ENCODE measurements at regions not wholly inside any gene's neighbourhood (a gene's known extent, or its start where the extent isn't known, plus 50 kb on each side); places are given as distances from the start of the nearest gene placed in this dataset.

DNA sequence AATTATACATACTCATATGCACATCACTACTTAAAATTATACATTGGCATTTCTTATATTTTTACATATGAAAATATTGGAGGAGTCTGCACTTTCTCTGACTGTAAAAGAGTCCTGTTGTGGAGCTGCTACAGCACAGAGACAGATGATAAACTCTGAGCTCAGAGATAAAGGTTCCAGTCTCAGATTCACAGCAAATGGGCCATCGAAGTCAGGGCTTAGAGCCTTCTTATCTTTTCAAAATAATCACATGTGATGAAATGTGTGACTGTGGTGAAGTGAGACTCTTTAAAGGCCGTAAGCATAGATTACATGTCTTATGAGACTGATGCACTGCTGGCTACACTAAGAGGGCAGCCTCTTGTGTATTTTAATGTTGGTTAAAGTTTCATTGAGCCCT lies 187.5 kb upstream of the SYNPR start:
- no peak for TF ChIP-seq EGR1 (IDR thresholded peaks at IDR 0.05)
- no peak for TF ChIP-seq TAF1 (IDR thresholded peaks at IDR 0.05; ENCODE audit: low read depth)
- TF ChIP-seq, protein P1, sequence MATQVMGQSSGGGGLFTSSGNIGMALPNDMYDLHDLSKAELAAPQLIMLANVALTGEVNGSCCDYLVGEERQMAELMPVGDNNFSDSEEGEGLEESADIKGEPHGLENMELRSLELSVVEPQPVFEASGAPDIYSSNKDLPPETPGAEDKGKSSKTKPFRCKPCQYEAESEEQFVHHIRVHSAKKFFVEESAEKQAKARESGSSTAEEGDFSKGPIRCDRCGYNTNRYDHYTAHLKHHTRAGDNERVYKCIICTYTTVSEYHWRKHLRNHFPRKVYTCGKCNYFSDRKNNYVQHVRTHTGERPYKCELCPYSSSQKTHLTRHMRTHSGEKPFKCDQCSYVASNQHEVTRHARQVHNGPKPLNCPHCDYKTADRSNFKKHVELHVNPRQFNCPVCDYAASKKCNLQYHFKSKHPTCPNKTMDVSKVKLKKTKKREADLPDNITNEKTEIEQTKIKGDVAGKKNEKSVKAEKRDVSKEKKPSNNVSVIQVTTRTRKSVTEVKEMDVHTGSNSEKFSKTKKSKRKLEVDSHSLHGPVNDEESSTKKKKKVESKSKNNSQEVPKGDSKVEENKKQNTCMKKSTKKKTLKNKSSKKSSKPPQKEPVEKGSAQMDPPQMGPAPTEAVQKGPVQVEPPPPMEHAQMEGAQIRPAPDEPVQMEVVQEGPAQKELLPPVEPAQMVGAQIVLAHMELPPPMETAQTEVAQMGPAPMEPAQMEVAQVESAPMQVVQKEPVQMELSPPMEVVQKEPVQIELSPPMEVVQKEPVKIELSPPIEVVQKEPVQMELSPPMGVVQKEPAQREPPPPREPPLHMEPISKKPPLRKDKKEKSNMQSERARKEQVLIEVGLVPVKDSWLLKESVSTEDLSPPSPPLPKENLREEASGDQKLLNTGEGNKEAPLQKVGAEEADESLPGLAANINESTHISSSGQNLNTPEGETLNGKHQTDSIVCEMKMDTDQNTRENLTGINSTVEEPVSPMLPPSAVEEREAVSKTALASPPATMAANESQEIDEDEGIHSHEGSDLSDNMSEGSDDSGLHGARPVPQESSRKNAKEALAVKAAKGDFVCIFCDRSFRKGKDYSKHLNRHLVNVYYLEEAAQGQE (IDR thresholded peaks at IDR 0.05; ENCODE audit: low read depth) = no peak
- TF ChIP-seq NFIC (IDR thresholded peaks at IDR 0.05) = no peak
- no peak for TF ChIP-seq FOXM1 (IDR thresholded peaks at IDR 0.05; ENCODE audit: borderline replicate concordance, low read depth)
- no peak for TF ChIP-seq CEBPB (IDR thresholded peaks at IDR 0.05)
- no peak for TF ChIP-seq CREB1 (IDR thresholded peaks at IDR 0.05; ENCODE audit: low read depth)
- no peak for TF ChIP-seq EP300 (IDR thresholded peaks at IDR 0.05; ENCODE audit: borderline replicate concordance)
- TF ChIP-seq, protein P2, sequence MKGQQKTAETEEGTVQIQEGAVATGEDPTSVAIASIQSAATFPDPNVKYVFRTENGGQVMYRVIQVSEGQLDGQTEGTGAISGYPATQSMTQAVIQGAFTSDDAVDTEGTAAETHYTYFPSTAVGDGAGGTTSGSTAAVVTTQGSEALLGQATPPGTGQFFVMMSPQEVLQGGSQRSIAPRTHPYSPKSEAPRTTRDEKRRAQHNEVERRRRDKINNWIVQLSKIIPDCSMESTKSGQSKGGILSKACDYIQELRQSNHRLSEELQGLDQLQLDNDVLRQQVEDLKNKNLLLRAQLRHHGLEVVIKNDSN (IDR thresholded peaks at IDR 0.05) = no peak
- TF ChIP-seq RAD21 (IDR thresholded peaks at IDR 0.05; ENCODE audit: low read depth) = no peak
- TF ChIP-seq YY1 (IDR thresholded peaks at IDR 0.05; ENCODE audit: low read depth) = no peak
- TF ChIP-seq ZBTB7A (IDR thresholded peaks at IDR 0.05; ENCODE audit: low read depth) = no peak
- TF ChIP-seq TCF12 (IDR thresholded peaks at IDR 0.05; ENCODE audit: low read depth) = no peak
- TF ChIP-seq, protein P3, sequence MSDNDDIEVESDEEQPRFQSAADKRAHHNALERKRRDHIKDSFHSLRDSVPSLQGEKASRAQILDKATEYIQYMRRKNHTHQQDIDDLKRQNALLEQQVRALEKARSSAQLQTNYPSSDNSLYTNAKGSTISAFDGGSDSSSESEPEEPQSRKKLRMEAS (IDR thresholded peaks at IDR 0.05) = no peak
- TF ChIP-seq TEAD4 (IDR thresholded peaks at IDR 0.05) = no peak

DNA sequence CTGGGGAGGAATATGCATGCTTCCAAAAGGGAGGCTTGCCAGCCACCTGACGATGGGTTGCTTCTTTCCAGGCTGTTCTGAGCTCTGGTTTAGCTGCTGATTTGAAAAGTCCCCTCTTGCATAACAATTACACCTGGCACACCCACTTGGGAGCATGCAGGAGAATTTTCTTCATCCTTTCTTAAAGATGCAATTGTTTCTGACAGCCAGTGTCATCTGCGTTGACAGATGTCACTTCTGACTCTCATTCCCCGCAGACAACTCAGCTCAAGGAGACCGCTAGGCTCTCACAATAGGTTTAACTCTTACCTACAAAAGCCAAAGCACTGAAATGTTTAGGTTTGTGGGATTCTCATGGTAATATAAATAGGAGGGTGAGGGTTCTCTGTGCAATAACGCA lies 185.6 kb upstream of the SYNPR start:
- TF ChIP-seq RAD21 (IDR thresholded peaks at IDR 0.05; ENCODE audit: low read depth) (no peak), TCF12 (IDR thresholded peaks at IDR 0.05; ENCODE audit: low read depth) (no peak), YY1 (IDR thresholded peaks at IDR 0.05; ENCODE audit: low read depth) (no peak)
- TF ChIP-seq, protein P2 (IDR thresholded peaks at IDR 0.05) = no peak
- TF ChIP-seq, protein P3 (IDR thresholded peaks at IDR 0.05) = no peak

DNA sequence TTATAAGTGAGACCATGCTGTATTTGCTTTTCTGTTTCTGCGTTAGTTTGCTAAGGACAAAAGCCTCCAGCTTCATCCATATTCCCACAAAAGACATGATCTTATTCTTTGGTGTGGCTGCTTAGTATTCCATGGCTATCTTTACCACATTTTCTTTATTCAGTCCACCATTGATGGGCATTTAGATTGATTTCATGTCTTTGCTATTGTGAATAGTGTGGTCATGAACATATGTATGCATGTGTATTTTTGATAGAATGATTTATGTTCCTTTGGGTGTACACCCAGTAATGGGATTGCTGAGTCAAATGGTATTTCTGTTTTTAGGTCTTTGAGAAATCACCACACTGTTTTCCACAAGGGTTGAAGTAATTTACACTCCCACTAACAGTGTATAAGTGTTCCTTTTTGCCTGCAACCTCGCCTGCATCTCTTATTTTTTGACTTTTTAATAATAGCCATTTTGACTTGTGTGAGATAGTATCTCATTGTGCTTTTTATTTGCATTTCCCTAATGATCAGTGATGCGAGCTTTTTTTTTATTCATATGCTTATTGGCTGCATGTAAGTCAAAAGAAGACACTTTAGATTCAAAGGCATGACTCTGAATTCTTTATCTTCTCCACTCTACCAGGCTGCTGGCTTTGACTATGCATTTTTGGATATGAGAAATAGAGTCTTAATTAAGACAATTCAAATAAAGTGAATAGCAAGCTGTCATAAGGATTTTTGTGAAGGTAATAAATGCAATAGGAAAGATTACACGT lies 183.3 kb upstream of the SYNPR start:
- TF ChIP-seq CREB1 (IDR thresholded peaks at IDR 0.05; ENCODE audit: low read depth) = no peak
- TF ChIP-seq, protein P3 (IDR thresholded peaks at IDR 0.05) = no peak
- TF ChIP-seq, protein P2 (IDR thresholded peaks at IDR 0.05) = no peak
- TF ChIP-seq TEAD4 (IDR thresholded peaks at IDR 0.05) = no peak
- TF ChIP-seq NFIC (IDR thresholded peaks at IDR 0.05) = no peak
- TF ChIP-seq, protein P1 (IDR thresholded peaks at IDR 0.05; ENCODE audit: low read depth) = no peak
- TF ChIP-seq TCF12 (IDR thresholded peaks at IDR 0.05; ENCODE audit: low read depth) = no peak
- no peak for TF ChIP-seq EP300 (IDR thresholded peaks at IDR 0.05; ENCODE audit: borderline replicate concordance)
- TF ChIP-seq EGR1 (IDR thresholded peaks at IDR 0.05) = no peak
- no peak for TF ChIP-seq ZBTB7A (IDR thresholded peaks at IDR 0.05; ENCODE audit: low read depth)
- TF ChIP-seq TAF1 (IDR thresholded peaks at IDR 0.05; ENCODE audit: low read depth) = no peak
- TF ChIP-seq FOXM1 (IDR thresholded peaks at IDR 0.05; ENCODE audit: borderline replicate concordance, low read depth) = no peak
- TF ChIP-seq YY1 (IDR thresholded peaks at IDR 0.05; ENCODE audit: low read depth) = no peak
- TF ChIP-seq RAD21 (IDR thresholded peaks at IDR 0.05; ENCODE audit: low read depth) = no peak
- no peak for TF ChIP-seq CEBPB (IDR thresholded peaks at IDR 0.05)

DNA sequence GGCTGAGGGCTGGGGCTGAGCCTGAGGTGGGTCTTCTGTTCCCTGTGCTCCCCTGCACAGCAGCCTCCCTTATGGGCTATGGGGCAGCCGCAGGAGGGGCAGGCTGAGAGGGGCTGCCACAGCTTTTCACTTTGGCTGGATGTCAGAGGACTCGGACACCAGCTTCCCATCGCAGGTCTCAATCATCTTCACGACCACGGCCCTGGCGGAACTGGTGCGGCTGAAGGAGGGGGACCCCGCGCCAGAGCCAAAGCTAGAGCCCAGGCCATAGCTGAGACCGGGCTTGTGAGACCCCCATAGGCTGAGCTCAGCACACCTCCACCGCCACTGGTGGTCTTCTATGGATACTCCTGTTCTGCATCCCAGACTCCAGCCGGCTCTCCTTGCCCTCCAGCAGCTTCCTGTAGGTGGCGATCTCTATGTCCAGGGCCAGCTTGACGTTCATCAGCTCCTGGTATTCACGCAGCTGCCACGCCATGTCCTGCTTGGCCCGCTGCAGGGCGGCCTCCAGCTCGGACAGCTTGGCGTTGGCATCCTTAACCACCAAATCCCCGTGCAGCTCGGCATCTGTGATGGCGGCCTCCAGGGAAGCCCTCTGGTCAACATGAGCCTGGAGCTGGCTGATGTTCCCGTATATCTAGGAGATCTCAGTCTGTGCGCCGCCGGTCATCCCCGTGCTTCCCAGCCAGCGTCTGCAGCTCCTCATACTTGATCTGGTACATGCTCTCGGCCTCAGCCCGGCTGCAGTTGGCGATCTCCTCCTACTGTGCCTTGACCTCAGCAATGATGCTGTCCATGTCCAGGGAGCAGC lies 181.7 kb upstream of the SYNPR start:
- TF ChIP-seq CREB1 (IDR thresholded peaks at IDR 0.05; ENCODE audit: low read depth) = no peak
- TF ChIP-seq RAD21 (IDR thresholded peaks at IDR 0.05; ENCODE audit: low read depth) = no peak
- TF ChIP-seq, protein P3 (IDR thresholded peaks at IDR 0.05) = no peak
- no peak for TF ChIP-seq EGR1 (IDR thresholded peaks at IDR 0.05)
- no peak for TF ChIP-seq YY1 (IDR thresholded peaks at IDR 0.05; ENCODE audit: low read depth)
- TF ChIP-seq EP300 (IDR thresholded peaks at IDR 0.05; ENCODE audit: borderline replicate concordance) = no peak
- no peak for TF ChIP-seq TCF12 (IDR thresholded peaks at IDR 0.05; ENCODE audit: low read depth)
- TF ChIP-seq NFIC (IDR thresholded peaks at IDR 0.05) = no peak
- no peak for TF ChIP-seq TEAD4 (IDR thresholded peaks at IDR 0.05)
- TF ChIP-seq FOXM1 (IDR thresholded peaks at IDR 0.05; ENCODE audit: borderline replicate concordance, low read depth) = no peak
